Non-pigmented ciliary epithelial cell (primary cell): ENCODE measurements at regions not wholly inside any gene's neighbourhood (a gene's known extent, or its start where the extent isn't known, plus 50 kb on each side); places are given as distances from the start of the nearest gene placed in this dataset.

Experiments
- DNase-seq: peaks from one replicate; pipeline ENCODE4 v3.0.0-alpha.2; 2010; ENCODE audit warnings: low read depth

- no peak for DNase-seq
Observed at GRCh38 chrX:141759238-141759637, 60.7 kb upstream of the SPANXD start.

GRCh38 chrX:141760761-141761160 lies 62.2 kb upstream of the SPANXD start:
- DNase-seq, result peak; percentile 19

GRCh38 chrX:141787655-141788054 lies 50.5 kb upstream of the MAGEC3 start:
- DNase-seq, result no peak
